ENCODE measurements at regions not wholly inside any gene's neighbourhood (a gene's known extent, or its start where the extent isn't known, plus 50 kb on each side); places are given as distances from the start of the nearest gene placed in this dataset.
A peak's percentile ranks its signal among the peaks of the same experiment; 100 is the strongest.

DNA sequence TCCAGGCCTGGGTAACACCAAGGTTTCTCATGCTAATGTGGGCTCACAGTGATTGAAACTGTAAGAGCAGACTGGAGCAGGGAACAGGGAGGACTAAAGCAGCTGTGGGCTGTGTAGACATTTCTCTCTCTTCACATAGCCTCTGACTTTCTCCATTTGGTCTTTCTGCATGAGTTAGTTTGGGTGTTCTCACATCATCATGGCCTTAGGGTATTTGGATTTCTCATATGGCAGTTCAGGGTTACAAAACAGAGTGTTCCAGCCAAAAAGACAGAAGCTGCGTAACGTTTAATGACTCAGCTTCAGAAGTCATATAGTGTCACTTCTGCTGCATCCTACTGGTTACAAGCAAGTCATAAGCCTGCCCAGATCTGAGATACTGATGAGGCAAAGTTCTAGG lies 52.0 kb upstream of the OSBPL8 start:
- DNase-seq, result no peak

GRCh38 chr12:76614364-76614763 lies 54.8 kb upstream of the OSBPL8 start:
- no peak for DNase-seq

DNA sequence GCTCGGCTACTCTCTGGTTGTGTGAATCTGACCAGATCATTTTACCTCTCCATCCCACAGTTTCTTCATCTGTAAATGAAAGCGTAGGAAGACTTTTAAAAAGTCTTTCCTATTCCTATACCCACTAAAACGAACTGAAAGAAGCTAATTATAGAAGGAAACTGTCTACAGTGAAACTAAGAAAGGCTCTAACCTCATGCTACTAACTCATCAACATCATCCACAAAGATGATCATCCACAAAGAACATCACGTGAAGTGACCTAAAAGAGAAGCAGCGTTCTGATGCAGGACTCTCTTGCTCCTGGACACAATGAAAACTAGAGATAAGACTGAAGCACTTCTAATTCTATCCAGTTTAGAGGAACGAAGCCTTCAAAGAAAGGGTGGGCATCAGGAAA lies 58.5 kb upstream of the OSBPL8 start:
- DNase-seq, result no peak

- peak; percentile 38 for DNase-seq
These were observed 62.0 kb upstream of the OSBPL8 start for GRCh38 chr12:76621582-76622024.

GRCh38 chr12:76622351-76622750 lies 62.8 kb upstream of the OSBPL8 start:
- no peak for DNase-seq

- DNase-seq, result no peak
These were observed 63.3 kb upstream of the OSBPL8 start for GRCh38 chr12:76622915-76623314.

- DNase-seq, result no peak
These were observed 64.4 kb upstream of the OSBPL8 start for GRCh38 chr12:76623931-76624330.

GRCh38 chr12:76627346-76628135 lies 68.0 kb upstream of the OSBPL8 start:
- DNase-seq, result no peak

GRCh38 chr12:76628745-76629144 lies 69.2 kb upstream of the OSBPL8 start:
- DNase-seq, result no peak

DNA sequence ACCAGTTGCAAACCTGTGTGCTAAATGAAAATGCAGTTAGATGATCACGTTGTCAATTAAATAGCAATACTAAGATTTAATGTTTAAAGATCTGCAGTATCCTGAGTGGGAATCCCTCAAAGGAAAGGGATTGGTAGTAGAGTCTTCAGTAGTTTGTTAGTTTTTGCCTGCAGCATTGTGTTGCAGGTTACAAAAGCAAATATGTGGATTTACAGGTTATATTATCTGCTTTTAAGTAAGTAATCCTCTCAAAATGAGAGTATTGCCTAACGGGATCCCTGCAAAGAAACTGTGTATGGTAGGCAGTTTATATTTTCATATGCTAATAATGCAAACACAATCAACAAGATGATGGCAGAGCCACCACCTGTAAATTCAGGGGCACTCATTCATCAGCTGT lies 72.2 kb upstream of the OSBPL8 start:
- no peak for DNase-seq

DNA sequence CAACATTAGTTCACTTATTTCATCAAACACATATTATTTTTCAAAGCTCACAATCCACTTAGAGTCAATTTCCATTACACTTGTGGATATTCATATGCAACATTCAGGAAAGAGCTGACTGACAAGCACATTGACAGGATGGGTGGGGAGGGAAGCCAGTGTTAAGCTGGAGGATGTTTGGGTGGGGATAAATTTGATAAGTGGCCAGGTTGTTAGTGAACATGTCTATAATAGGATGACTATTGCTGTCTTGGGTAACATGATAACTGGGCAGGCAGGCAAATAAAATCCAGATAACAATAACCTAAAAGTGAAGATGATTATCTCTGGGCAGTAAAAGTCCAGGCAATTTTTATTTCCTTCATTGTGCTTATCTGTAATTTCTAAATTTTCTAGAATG lies 73.8 kb upstream of the OSBPL8 start:
- DNase-seq, result no peak

GRCh38 chr12:76634133-76634532 lies 74.6 kb upstream of the OSBPL8 start:
- DNase-seq, result no peak

- no peak for DNase-seq
These were observed 76.6 kb upstream of the OSBPL8 start for GRCh38 chr12:76636121-76636692.

GRCh38 chr12:76637807-76638206 lies 78.2 kb upstream of the OSBPL8 start:
- no peak for DNase-seq

- no peak for DNase-seq
These were observed 80.1 kb upstream of the OSBPL8 start for GRCh38 chr12:76639646-76640045.

DNA sequence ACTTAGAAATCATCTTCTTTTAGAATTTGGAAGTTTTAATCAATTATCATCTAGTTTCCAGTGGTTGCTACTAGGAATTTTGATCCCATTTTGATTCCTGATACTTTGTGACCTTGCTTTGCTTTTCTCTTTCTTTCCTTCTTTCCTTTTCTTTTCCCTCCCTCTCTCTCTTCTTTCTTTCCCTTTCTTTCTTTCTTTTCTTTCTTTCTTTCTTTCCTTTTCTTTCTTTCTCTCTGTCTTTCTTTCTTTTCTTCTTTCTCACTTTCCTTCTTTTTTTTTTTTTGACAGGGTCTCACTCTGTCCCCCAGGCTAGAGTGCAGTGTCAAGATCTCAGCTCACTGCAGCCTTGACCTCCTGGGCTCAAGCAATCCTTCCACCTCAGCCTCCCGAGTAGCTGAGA lies 81.5 kb upstream of the OSBPL8 start:
- no peak for DNase-seq

DNA sequence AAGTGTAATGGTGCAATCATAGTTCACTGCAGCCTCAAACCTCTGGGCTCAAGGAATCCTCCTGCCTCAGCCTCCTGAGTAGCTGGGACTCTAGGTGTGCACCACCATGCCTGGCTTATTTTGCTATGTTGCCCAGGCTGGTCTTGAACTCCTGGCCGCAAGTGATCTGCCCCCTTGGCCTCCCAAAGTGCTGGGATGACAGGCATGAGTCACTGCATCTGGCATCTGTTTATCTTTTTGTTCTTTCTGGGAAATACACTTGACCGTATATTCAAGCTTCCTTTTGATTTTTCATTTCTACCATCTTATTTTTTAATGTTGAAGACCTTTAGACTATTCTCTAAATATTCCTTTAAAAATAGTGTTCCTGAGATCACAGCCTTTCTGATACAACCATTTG lies 82.4 kb upstream of the OSBPL8 start:
- no peak for DNase-seq

- no peak for DNase-seq
These were observed 83.9 kb upstream of the OSBPL8 start for GRCh38 chr12:76643438-76643837.

DNA sequence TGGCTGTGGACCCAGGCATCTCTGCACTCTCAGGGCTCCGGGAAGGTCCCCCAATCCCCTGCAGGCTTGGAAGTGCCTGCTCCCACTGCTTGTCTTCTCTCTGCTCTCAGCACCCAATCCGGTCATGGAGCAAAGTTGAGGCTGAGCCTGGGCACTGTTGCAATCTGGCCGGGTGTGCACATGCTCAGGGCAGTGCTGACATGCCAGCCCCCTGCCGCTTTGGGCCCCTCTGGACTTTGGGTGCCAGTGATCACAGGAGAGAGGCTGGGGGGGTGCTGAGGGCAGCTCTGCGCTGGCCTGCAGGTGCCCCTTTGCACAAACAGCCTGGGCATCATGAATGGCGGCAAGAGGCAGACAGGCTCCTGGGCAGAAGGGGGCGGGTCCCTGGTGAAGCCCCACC lies 85.4 kb upstream of the OSBPL8 start:
- DNase-seq, result no peak

DNA sequence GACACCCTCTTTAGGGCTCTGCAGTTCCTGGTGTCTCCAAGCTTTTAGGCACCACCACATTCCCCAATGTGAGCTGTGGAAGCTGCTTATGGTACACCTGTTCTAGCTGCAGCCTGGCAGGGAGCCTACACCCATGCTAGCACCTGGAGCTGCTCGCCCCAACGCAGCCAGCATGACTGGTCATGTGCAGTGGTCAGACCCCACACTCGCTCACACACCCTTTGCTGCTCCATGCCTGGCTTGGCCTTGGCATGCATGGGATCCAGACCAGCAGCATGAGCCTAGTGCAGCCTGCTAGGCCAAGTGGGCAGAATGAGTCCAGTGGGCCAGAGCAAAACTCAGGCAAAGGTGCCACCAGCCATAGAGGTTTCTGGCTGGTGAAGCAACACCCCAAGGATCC lies 86.4 kb upstream of the OSBPL8 start:
- DNase-seq, result no peak

DNA sequence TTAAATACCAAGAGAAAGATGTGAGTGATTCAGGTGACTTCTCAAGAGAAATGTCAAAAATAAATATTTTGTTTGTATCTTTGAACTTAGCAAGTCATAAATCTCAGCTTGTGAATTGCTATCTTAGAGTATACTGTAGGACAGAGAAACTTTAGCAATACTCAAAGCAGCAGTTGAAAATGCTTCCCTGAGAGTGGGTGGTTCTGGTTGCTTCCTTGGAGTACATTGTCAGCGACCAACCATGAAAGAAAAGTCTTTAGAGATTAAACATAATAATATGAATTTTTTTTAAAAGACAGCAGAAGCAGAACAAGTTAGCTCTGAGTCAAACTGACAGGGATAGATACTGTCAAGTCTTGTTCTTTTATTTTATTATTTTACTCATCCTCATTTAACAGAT lies 86.8 kb upstream of the OSBPL8 start:
- DNase-seq, result no peak

GRCh38 chr12:76649099-76649498 lies 89.5 kb upstream of the OSBPL8 start:
- DNase-seq, result no peak

DNA sequence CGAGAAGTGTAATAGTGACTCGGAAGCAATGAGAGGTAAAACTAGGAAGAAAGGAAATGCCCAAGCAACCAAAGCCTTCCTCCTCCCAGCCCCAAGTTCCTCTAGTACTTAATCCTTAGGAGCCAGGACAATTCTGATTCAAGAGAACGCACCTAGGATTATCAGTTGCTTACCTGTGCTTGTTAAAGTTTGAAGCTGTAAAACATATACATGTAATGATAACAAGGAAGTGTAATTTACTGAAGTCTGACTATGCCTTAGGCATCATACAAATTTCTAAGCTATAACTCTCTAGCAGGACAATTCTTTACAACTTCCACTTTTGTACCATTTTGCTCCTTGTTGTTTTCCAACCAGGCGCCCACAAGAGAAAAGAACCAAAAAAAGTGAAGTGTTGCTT lies 92.8 kb upstream of the OSBPL8 start:
- no peak for DNase-seq

DNA sequence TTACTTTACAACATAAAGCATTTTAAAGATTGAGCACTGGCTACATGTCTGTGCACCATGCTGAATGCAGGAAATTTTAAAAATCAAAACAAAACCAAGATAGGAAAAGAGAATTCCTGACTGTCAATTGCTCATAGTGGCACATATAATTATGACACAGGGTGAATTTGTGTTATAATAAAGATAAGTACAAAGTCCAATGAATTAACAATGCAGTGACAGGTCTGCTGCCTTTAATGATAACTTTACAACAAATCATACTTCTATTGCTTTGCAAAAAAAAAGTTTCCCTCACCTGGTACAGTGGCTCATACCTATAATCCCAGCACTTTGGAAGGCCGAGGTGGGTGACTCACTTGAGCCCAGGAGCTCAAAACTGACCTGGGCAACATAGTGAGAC lies 93.8 kb upstream of the OSBPL8 start:
- DNase-seq, result no peak

DNA sequence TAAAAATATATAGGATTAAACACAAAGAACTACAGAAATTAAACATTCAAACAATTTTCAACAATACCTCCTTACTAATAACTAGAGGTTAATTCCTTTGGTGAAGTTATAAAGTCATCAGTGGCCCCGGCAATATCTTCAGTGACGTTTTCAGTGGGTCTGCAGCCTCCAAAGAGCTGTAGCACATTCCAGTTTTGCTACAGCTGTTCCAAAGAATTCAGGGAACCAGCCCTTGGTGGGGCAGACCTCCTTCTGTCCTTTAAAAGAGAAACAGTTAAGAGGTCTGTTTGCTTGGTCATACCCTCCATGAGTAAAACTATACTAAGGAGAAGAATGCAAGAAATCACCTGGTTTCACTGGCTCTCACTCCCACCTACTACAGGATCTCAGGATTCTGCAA lies 99.2 kb upstream of the ZDHHC17 start:
- no peak for DNase-seq
